ENCODE measurements at regions not wholly inside any gene's neighbourhood (a gene's known extent, or its start where the extent isn't known, plus 50 kb on each side); places are given as distances from the start of the nearest gene placed in this dataset.

DNA sequence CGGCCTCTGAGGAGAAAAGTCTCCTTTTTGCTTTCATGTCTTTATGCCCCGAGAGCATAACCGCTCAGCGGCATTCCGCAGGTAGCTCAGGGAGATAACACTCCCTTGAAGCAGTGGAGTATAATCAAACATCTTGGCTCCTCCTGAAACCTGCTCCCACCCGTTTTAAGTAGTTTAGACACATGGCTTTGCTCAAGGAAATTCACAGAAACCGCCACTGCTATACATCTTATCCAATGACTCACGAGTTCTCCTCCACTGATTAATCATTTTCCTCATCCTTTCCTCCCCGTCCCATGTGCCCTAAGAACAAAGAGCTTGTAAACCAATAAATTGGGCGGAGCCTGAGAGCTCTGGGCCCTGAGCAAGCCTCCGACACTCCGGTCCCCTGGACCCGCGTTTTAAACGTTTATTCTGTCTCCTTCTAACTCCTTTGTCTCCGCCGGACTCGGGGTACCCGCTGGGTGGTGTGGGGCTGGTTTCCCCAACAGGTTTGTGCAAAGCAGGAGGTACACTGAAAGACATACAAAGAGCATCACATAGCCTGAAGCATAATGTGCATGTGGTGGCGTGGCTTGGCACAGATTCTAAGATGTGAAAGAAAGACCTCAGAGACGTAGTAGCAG, 401.2 kb downstream of the TLL1 start:
- H3K4me3 ChIP-seq (ENCODE audit: low read depth, low read length), result no peak overlapping the region
- H3K9ac ChIP-seq (ENCODE audit: low read depth, low read length), result no peak overlapping the region
- no peaks in the 10 kb centered on the region for H3K27me3 ChIP-seq (ENCODE audit: control insufficient read depth, insufficient read depth, low read length)
- no peaks in the 10 kb centered on the region for H3K4me1 ChIP-seq (ENCODE audit: control insufficient read depth, insufficient read depth, low read length)
- H3K36me3 ChIP-seq (ENCODE audit: control insufficient read depth, insufficient read depth, low read length), result no peaks in the 10 kb centered on the region
- no peaks in the 10 kb centered on the region for H3K9me3 ChIP-seq (ENCODE audit: control insufficient read depth, insufficient read depth, low read length)
- no peak overlapping the region for H3K27ac ChIP-seq (ENCODE audit: low read depth, low read length)

DNA sequence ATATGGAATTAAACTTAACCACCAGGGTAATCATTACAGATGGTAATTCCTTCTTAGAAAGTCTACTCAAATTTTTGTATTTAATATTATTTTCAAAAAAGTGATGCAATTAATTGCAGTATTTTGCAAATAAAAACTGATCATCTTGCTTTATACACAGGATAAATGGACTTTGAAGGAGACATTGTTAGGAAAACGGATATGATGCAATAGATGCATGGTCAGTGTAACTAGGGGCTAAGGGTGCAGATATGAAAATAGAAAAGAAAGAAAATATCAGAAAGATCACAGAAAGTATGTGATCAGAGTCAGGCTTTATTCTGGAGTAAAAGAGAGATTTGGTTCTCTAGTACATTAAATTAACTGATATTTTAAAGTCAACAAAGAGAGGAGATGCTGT, 401.7 kb downstream of the TLL1 start:
- Histone ChIP-seq H3K27me3 (ENCODE audit: control insufficient read depth, insufficient read depth, low read length) (no peaks in the 10 kb centered on the region), H3K4me3 (ENCODE audit: low read depth, low read length) (no peak overlapping the region), H3K9me3 (ENCODE audit: control insufficient read depth, insufficient read depth, low read length) (no peaks in the 10 kb centered on the region), H3K9ac (ENCODE audit: low read depth, low read length) (no peak overlapping the region), H3K4me1 (ENCODE audit: control insufficient read depth, insufficient read depth, low read length) (no peaks in the 10 kb centered on the region), H3K27ac (ENCODE audit: low read depth, low read length) (no peak overlapping the region), H3K36me3 (ENCODE audit: control insufficient read depth, insufficient read depth, low read length) (no peaks in the 10 kb centered on the region)

DNA sequence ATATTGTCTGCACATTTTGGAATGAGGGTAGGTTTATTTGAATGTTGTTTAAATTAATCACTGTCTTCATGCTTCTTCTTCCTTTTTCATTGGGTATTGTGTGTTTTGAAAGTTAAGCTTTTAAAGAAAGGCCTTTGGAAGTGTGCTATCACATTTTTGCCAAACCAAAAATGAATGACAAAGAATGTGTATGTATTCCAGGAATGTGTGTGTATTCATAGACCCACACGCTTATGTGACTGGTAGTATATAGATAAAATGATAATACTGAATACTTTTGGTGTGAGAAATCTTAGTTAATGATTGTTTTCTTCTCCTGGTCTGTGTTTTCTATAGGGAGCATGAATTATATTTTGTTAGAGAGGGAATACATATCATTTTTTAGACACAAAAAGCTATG, 404.4 kb downstream of the TLL1 start:
- H3K4me3 ChIP-seq (ENCODE audit: low read depth, low read length), result no peak overlapping the region
- H3K27ac ChIP-seq (ENCODE audit: low read depth, low read length), result no peak overlapping the region
- H3K4me1 ChIP-seq (ENCODE audit: control insufficient read depth, insufficient read depth, low read length), result no peaks in the 10 kb centered on the region
- H3K27me3 ChIP-seq (ENCODE audit: control insufficient read depth, insufficient read depth, low read length), result no peaks in the 10 kb centered on the region
- H3K36me3 ChIP-seq (ENCODE audit: control insufficient read depth, insufficient read depth, low read length), result no peaks in the 10 kb centered on the region
- no peak overlapping the region for H3K9ac ChIP-seq (ENCODE audit: low read depth, low read length)
- no peaks in the 10 kb centered on the region for H3K9me3 ChIP-seq (ENCODE audit: control insufficient read depth, insufficient read depth, low read length)

DNA sequence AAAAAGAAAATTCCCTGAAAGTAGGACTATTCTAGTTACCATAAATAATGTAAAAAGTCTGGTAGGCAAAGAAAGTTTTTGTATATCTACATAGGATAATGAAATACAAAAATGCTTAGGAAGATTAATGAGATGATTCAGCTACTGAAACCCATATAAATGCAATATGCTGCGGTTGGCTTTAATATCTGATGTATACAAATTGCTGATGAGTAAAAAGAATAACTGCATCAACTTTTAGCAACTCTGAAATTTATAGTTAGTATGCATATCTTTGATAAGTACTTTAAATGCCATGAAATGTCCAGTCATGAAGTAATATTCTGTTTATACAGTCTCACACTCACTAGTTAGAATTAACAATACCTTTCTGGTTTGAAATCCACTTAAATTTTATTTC, 404.8 kb downstream of the TLL1 start:
- no peak overlapping the region for H3K4me3 ChIP-seq (ENCODE audit: low read depth, low read length)
- H3K27ac ChIP-seq (ENCODE audit: low read depth, low read length), result no peak overlapping the region

DNA sequence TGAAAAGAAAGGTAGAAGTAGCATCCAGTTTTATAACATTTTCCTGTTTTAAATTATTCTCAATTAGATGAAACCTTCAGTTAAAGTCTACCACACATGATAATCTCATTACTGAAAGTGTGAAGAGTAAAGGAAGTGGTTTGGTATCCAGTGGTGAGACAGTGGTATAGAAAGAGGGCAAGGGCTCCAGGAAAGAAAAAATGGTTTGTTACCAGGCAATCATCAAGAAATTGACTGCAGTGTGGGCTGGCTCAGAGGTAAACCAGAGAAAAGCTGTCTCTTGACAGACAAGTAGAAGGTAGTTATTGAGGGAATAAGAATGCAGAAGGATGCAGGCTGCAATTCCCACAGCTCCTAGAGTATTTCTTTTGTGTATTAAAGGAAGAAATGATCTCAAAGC, 406.2 kb downstream of the TLL1 start:
- no peaks in the 10 kb centered on the region for H3K36me3 ChIP-seq (ENCODE audit: control insufficient read depth, insufficient read depth, low read length)

More for the DNA sequence above, 404.8 kb downstream of the TLL1 start:
- H3K27me3 ChIP-seq (ENCODE audit: control insufficient read depth, insufficient read depth, low read length), result no peaks in the 10 kb centered on the region
- no peaks in the 10 kb centered on the region for H3K36me3 ChIP-seq (ENCODE audit: control insufficient read depth, insufficient read depth, low read length)
- H3K9me3 ChIP-seq (ENCODE audit: control insufficient read depth, insufficient read depth, low read length), result no peaks in the 10 kb centered on the region
- H3K9ac ChIP-seq (ENCODE audit: low read depth, low read length), result no peak overlapping the region
- no peaks in the 10 kb centered on the region for H3K4me1 ChIP-seq (ENCODE audit: control insufficient read depth, insufficient read depth, low read length)

DNA sequence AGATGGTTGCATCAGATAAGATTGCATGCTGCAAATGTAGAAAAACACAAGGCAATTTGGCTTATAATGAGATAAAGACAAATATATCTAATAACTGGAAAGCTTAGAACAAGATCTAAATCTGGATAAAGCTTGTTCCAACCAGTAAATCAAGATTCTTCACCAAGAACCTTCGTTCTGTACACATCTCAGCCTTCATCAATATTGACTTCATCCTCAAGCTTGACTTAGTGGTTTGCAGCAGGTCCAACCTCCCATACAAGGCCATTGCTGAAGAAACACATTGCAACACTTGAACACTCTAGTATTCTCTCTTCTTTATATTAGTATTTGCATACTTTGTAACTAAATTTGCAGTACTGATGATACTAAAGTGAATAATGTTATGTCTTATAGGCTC, 407.6 kb downstream of the TLL1 start:
- H3K9me3 ChIP-seq (ENCODE audit: control insufficient read depth, insufficient read depth, low read length), result no peaks in the 10 kb centered on the region
- no peaks in the 10 kb centered on the region for H3K36me3 ChIP-seq (ENCODE audit: control insufficient read depth, insufficient read depth, low read length)
- no peaks in the 10 kb centered on the region for H3K27me3 ChIP-seq (ENCODE audit: control insufficient read depth, insufficient read depth, low read length)
- no peak overlapping the region for H3K9ac ChIP-seq (ENCODE audit: low read depth, low read length)
- H3K4me3 ChIP-seq (ENCODE audit: low read depth, low read length), result no peak overlapping the region
- no peaks in the 10 kb centered on the region for H3K4me1 ChIP-seq (ENCODE audit: control insufficient read depth, insufficient read depth, low read length)
- no peak overlapping the region for H3K27ac ChIP-seq (ENCODE audit: low read depth, low read length)

More for the DNA sequence above, 406.2 kb downstream of the TLL1 start:
- Histone ChIP-seq H3K9me3 (ENCODE audit: control insufficient read depth, insufficient read depth, low read length) (no peaks in the 10 kb centered on the region), H3K4me3 (ENCODE audit: low read depth, low read length) (no peak overlapping the region), H3K27ac (ENCODE audit: low read depth, low read length) (no peak overlapping the region), H3K9ac (ENCODE audit: low read depth, low read length) (no peak overlapping the region), H3K4me1 (ENCODE audit: control insufficient read depth, insufficient read depth, low read length) (no peaks in the 10 kb centered on the region), H3K27me3 (ENCODE audit: control insufficient read depth, insufficient read depth, low read length) (no peaks in the 10 kb centered on the region)

DNA sequence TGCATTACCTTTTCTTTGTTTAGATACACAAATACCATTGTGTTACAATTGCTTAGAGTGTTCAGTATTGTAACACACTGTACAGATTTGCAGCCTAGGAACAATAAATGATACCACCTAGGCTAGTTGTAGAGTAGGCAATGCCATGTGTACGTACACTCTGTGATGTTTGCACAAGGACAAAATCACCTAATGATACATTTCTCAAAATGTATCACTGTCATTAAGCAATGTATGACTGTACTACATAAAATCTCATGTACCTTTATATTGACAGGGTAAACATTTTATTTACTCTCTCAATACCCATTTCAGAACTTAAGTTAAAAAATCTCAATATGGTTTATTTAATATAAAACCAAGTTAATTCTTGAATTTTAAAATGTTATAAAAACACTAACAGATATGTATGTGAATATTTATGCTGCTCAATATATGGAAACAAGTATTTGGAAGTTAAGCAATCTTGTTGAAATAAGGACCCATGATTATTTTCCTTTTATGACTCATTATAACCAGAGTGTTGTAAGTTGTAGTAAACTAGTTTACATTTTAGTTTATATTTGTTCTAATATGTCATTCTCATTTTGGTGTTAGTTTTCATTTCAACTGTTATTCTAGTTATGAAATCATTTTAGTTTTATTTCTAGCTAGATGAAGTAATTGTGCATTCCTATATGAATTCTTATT, 409.2 kb downstream of the TLL1 start:
- Histone ChIP-seq H3K4me3 (ENCODE audit: low read depth, low read length) (no peak overlapping the region), H3K27ac (ENCODE audit: low read depth, low read length) (no peak overlapping the region), H3K4me1 (ENCODE audit: control insufficient read depth, insufficient read depth, low read length) (no peaks in the 10 kb centered on the region), H3K27me3 (ENCODE audit: control insufficient read depth, insufficient read depth, low read length) (no peaks in the 10 kb centered on the region), H3K9me3 (ENCODE audit: control insufficient read depth, insufficient read depth, low read length) (no peaks in the 10 kb centered on the region), H3K9ac (ENCODE audit: low read depth, low read length) (no peak overlapping the region), H3K36me3 (ENCODE audit: control insufficient read depth, insufficient read depth, low read length) (no peaks in the 10 kb centered on the region)

DNA sequence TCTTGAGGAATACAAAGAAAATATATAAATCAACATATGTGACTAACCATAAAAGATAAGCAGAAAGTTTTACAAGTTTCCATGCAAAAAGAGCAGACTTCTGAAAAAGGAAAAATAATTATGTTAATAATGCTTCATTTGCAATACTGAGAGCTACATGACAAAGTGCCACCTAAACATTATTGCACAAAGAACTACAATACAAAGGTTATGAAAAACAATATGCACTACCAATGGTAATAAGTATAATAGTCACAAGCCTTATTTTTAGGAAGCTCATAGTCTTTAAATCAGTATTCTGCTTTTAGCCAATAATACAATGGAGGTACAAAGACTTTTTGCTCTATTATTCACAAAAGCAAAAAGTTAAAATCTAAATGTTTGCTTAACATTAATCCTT, 411.2 kb downstream of the TLL1 start:
- Histone ChIP-seq H3K4me3 (ENCODE audit: low read depth, low read length) (no peak overlapping the region), H3K9ac (ENCODE audit: low read depth, low read length) (no peak overlapping the region), H3K9me3 (ENCODE audit: control insufficient read depth, insufficient read depth, low read length) (no peaks in the 10 kb centered on the region), H3K4me1 (ENCODE audit: control insufficient read depth, insufficient read depth, low read length) (no peaks in the 10 kb centered on the region), H3K27ac (ENCODE audit: low read depth, low read length) (no peak overlapping the region), H3K27me3 (ENCODE audit: control insufficient read depth, insufficient read depth, low read length) (no peaks in the 10 kb centered on the region), H3K36me3 (ENCODE audit: control insufficient read depth, insufficient read depth, low read length) (no peaks in the 10 kb centered on the region)

DNA sequence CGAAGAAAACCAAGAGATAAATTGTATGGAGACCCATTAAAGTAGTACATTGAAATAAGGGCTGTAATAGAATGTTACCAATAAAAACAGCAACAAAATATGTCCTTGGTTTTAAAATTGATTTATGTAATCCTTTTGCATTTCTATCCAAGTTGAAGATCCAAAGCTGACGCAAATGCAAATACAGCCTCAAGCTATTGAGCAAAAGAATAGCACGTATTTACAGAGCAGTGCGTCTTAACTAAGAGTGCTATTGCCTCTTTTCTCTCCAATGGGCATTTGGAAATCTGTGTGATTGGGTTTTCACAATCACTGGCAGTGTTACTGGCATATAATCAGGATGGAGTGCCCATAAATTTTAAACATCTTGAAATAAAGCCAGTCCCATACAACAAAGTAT, 417.4 kb downstream of the TLL1 start:
- no peak overlapping the region for H3K4me3 ChIP-seq (ENCODE audit: low read depth, low read length)
- H3K27me3 ChIP-seq (ENCODE audit: control insufficient read depth, insufficient read depth, low read length), result no peaks in the 10 kb centered on the region
- no peak overlapping the region for H3K9ac ChIP-seq (ENCODE audit: low read depth, low read length)
- H3K9me3 ChIP-seq (ENCODE audit: control insufficient read depth, insufficient read depth, low read length), result no peaks in the 10 kb centered on the region
- H3K27ac ChIP-seq (ENCODE audit: low read depth, low read length), result no peak overlapping the region
- no peaks in the 10 kb centered on the region for H3K4me1 ChIP-seq (ENCODE audit: control insufficient read depth, insufficient read depth, low read length)
- H3K36me3 ChIP-seq (ENCODE audit: control insufficient read depth, insufficient read depth, low read length), result no peaks in the 10 kb centered on the region

DNA sequence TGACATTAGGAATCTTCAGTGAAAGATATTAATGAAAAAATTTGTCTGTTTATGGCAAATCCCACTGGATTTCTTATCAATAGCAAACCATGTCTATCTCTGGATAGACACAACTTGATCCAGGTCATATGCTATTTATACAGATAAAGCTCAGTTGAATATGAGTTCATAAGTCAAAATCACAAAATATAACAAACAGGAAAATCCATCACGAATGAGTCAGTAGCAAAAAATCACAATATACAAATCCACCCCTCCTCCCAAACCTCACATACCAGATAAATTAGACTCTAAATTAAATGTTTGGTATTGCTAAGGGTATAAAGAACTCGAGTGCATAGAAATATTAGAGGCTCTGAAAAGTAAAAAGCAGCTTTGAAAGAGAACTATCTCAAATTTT, 420.5 kb downstream of the TLL1 start:
- no peaks in the 10 kb centered on the region for H3K4me1 ChIP-seq (ENCODE audit: control insufficient read depth, insufficient read depth, low read length)
- no peaks in the 10 kb centered on the region for H3K36me3 ChIP-seq (ENCODE audit: control insufficient read depth, insufficient read depth, low read length)
- no peaks in the 10 kb centered on the region for H3K9me3 ChIP-seq (ENCODE audit: control insufficient read depth, insufficient read depth, low read length)
- H3K4me3 ChIP-seq (ENCODE audit: low read depth, low read length), result no peak overlapping the region
- no peak overlapping the region for H3K9ac ChIP-seq (ENCODE audit: low read depth, low read length)
- no peak overlapping the region for H3K27ac ChIP-seq (ENCODE audit: low read depth, low read length)
- H3K27me3 ChIP-seq (ENCODE audit: control insufficient read depth, insufficient read depth, low read length), result no peaks in the 10 kb centered on the region

DNA sequence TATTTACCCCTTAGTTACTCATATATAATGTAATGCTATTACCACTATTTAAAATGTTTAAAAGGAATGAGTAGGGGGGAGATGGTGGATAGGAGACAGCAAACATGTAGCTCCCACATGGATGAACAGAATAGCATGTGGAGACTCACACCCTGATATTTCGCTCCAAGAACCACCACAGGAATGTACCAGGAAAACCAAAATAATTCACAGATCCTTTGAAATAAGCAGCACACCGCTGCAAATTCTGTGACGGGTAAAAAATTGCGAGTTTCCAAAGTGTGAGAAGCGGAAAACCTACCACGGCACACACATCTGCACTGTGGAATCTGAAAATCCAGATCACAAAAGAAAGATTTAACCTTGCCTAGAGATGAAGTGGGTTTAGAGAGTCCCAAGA, 428.2 kb downstream of the TLL1 start:
- H3K9ac ChIP-seq (ENCODE audit: low read depth, low read length), result no peak overlapping the region
- no peak overlapping the region for H3K4me3 ChIP-seq (ENCODE audit: low read depth, low read length)
- H3K36me3 ChIP-seq (ENCODE audit: control insufficient read depth, insufficient read depth, low read length), result no peaks in the 10 kb centered on the region
- no peak overlapping the region for H3K27ac ChIP-seq (ENCODE audit: low read depth, low read length)
- no peaks in the 10 kb centered on the region for H3K9me3 ChIP-seq (ENCODE audit: control insufficient read depth, insufficient read depth, low read length)
- H3K4me1 ChIP-seq (ENCODE audit: control insufficient read depth, insufficient read depth, low read length), result no peaks in the 10 kb centered on the region
- H3K27me3 ChIP-seq (ENCODE audit: control insufficient read depth, insufficient read depth, low read length), result no peaks in the 10 kb centered on the region

Data from HUES48 (cell line).